Endothelial cell of umbilical vein (primary cell): ENCODE measurements at regions not wholly inside any gene's neighbourhood (a gene's known extent, or its start where the extent isn't known, plus 50 kb on each side); places are given as distances from the start of the nearest gene placed in this dataset.

ENCODE experiments used
- BruUV-seq: library from RNA; stranded (reverse); fragments of 400-500 nt; replicated peaks from 2 replicates; lab custom pipeline; 2021; lab: Mats Ljungman, UMichigan
- CTCF ChIA-PET: fragments of 300-600, 350-600 bp; sonication (Branson Sonifier 250); formaldehyde crosslinking; loops from one replicate; lab custom pipeline; 2021; ENCODE audit warnings: antibody characterized with exemption, inconsistent platforms; lab: Charles Lee
- POLR2A ChIA-PET: fragments of 300-600, 350-600 bp; sonication (Branson Sonifier 250); formaldehyde crosslinking; loops from one replicate; lab custom pipeline; 2021; ENCODE audit warnings: antibody characterized with exemption, inconsistent platforms; lab: Charles Lee
- DNase-seq: peaks from one replicate; pipeline ENCODE4 v3.0.0-alpha.2; 2011; ENCODE audit warnings: low read depth, low spot score
- FAIRE-seq: peaks from 2 replicates; lab custom pipeline; 2011; peaks lifted over from hg19 to GRCh38; lab: Jason Lieb, UNC
- H2AFZ ChIP-seq: 2 replicates; pipeline ENCODE4 v1.6.0; 2012; ENCODE audit warnings: low read depth, low read length, control low read depth, inconsistent platforms
- H3K27ac ChIP-seq: 2 replicates; pipeline ENCODE4 v1.5.1; 2011; ENCODE audit warnings: low read depth, mild to moderate bottlenecking, control low read depth, low read length, moderate library complexity; ENCODE audit not compliant: insufficient read depth
- H3K27me3 ChIP-seq, 2 experiments: 2 replicates each; pipeline versions ENCODE4 v1.6.0 to v1.6.1; 2011; ENCODE audit warnings: low read length in 2 of 2, mixed read lengths in 1 of 2; ENCODE audit not compliant: control insufficient read depth in 2 of 2, insufficient read depth in 2 of 2
- H3K36me3 ChIP-seq, 2 experiments: 2 replicates in 1 of 2; 3 replicates in 1 of 2; pipeline ENCODE4 v1.5.1; 2011; ENCODE audit warnings: low read length in 2 of 2, mild to moderate bottlenecking in 1 of 2, moderate library complexity in 1 of 2; ENCODE audit not compliant: control insufficient read depth in 2 of 2, insufficient read depth in 2 of 2; ENCODE audit errors: extremely low read depth in 1 of 2
- H3K4me1 ChIP-seq: 3 replicates; pipeline ENCODE4 v1.5.1; 2011; ENCODE audit warnings: mild to moderate bottlenecking, low read length; ENCODE audit not compliant: control insufficient read depth, insufficient read depth; ENCODE audit errors: extremely low read depth
- H3K4me2 ChIP-seq: 2 replicates; pipeline ENCODE4 v1.6.1; 2011; ENCODE audit warnings: low read length, control low read depth, mixed read lengths; ENCODE audit not compliant: insufficient read depth
- H3K4me3 ChIP-seq, 3 experiments: fragments of 200-600 bp in 1 of 3; sonication (generic), shearing (Covaris generic) in 1 of 3; replicated peaks in 1 of 3; 2 replicates each; pipeline ENCODE4 v1.5.1; 2011 to 2016; ENCODE audit warnings: control low read depth in 3 of 3, low read length in 3 of 3, mild to moderate bottlenecking in 2 of 3, inconsistent platforms in 1 of 3, low read depth in 1 of 3, moderate library complexity in 1 of 3; ENCODE audit not compliant: insufficient read depth in 1 of 3
- H3K79me2 ChIP-seq: 2 replicates; pipeline ENCODE4 v1.6.0; 2012; ENCODE audit warnings: low read length, inconsistent platforms; ENCODE audit not compliant: control insufficient read depth, insufficient read depth
- H3K9ac ChIP-seq: replicated peaks from 2 replicates; pipeline ENCODE3; 2011; ENCODE audit warnings: low read length, control low read depth; ENCODE audit not compliant: insufficient read depth; ENCODE audit errors: extremely low read depth
- H3K9me1 ChIP-seq: replicated peaks from 3 replicates; pipeline ENCODE4 v1.6.0; 2011; ENCODE audit warnings: mild to moderate bottlenecking, low read length; ENCODE audit not compliant: control insufficient read depth, insufficient read depth; ENCODE audit errors: extremely low read depth
- H3K9me3 ChIP-seq: replicated peaks from 2 replicates; pipeline ENCODE4 v1.5.1; 2012; ENCODE audit warnings: low read length, inconsistent platforms; ENCODE audit not compliant: control insufficient read depth, insufficient read depth
- H4K20me1 ChIP-seq: replicated peaks from 2 replicates; pipeline ENCODE3; 2011; ENCODE audit warnings: mild to moderate bottlenecking, low read length; ENCODE audit not compliant: control insufficient read depth, insufficient read depth; ENCODE audit errors: extremely low read depth
- EZH2 ChIP-seq: IDR thresholded peaks from 2 replicates; pipeline ENCODE4 v1.6.1; 2012; ENCODE audit warnings: borderline replicate concordance, low read depth, mild to moderate bottlenecking, moderate library complexity, low read length, inconsistent platforms; ENCODE audit not compliant: severe bottlenecking
- GATA2 ChIP-seq: IDR thresholded peaks from 2 replicates; pipeline ENCODE4 v1.7.0; 2011; ENCODE audit warnings: low read depth, mild to moderate bottlenecking, moderate library complexity, mixed read lengths, low read length; ENCODE audit not compliant: insufficient read length, insufficient read depth
- MYC ChIP-seq: IDR thresholded peaks from one replicate; pipeline ENCODE4 v1.6.1; 2011; ENCODE audit warnings: mild to moderate bottlenecking, low read depth, low read length
- POLR2A ChIP-seq: IDR thresholded peaks from 2 replicates; pipeline ENCODE4 v1.6.1; 2012; ENCODE audit warnings: low read depth, mild to moderate bottlenecking, control low read depth, low read length
- dilution Hi-C: fragments of 300-500 bp; cut with MboI; formaldehyde crosslinking; loops from one replicate; pipeline ENCODE4 v1.15.0; 2019; ENCODE audit warnings: low sequenced_read_pairs; ENCODE audit not compliant: extremely low pct_ligation_motif_present
- intact Hi-C: fragments of 100-400 bp; cut with micrococcal nuclease; formaldehyde crosslinking; loops from one replicate; pipeline ENCODE4 v1.10.0; 2022
- TF ChIP-seq, protein P1 (sequence below), 2 donors: IDR thresholded peaks; 1 replicate in 1 of 2; 2 replicates in 1 of 2; pipeline ENCODE4 v1.5.1; 2011; ENCODE audit warnings: low read length in 2 of 2, mild to moderate bottlenecking in 2 of 2, moderate library complexity in 2 of 2, control low read depth in 1 of 2, inconsistent platforms in 1 of 2, low read depth in 1 of 2; ENCODE audit not compliant: insufficient read depth in 1 of 2; ENCODE audit errors: extremely low read depth in 1 of 2

DNA sequence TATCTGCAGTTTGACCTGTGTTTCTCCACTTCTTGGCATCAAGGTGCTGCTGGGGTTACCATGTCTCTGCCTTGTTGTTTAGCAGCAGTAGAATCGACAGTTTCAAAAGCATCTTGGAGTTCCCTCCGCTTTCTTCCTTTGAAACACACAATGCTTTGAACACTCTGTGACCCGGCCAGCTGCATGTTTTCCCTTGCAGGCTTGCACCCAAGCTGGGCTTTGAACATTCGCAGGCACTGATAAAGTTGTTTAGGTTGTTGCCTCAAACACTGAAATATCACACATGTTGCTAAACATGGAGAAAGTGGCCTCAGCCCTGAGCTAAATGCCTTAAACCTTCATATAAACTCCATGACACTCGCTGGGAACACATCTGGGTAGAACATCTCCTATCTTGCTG is 251.7 kb downstream of the TSN start:
- Histone ChIP-seq H3K9ac (no peak overlapping the region), H3K79me2 (no peaks in the 10 kb centered on the region), H3K4me3 (no peak overlapping the region), H4K20me1 (no peaks in the 10 kb centered on the region), H3K36me3 (no peaks in the 10 kb centered on the region), H2AFZ (no peak overlapping the region), H3K27me3 (no peaks in the 10 kb centered on the region), H3K27ac (no peak overlapping the region), H3K4me2 (no peak overlapping the region), H3K9me1 (no peaks in the 10 kb centered on the region), H3K9me3 (no peaks in the 10 kb centered on the region), H3K4me1 (no peaks in the 10 kb centered on the region)
- intact Hi-C loops, result no loop called here
- no TSS peak for BruUV-seq
- dilution Hi-C loops, result no loop called here
- no peak for FAIRE-seq
- TF ChIP-seq POLR2A (no peak), GATA2 (no peak), EZH2 (no peak)
- TF ChIP-seq, protein P1, sequence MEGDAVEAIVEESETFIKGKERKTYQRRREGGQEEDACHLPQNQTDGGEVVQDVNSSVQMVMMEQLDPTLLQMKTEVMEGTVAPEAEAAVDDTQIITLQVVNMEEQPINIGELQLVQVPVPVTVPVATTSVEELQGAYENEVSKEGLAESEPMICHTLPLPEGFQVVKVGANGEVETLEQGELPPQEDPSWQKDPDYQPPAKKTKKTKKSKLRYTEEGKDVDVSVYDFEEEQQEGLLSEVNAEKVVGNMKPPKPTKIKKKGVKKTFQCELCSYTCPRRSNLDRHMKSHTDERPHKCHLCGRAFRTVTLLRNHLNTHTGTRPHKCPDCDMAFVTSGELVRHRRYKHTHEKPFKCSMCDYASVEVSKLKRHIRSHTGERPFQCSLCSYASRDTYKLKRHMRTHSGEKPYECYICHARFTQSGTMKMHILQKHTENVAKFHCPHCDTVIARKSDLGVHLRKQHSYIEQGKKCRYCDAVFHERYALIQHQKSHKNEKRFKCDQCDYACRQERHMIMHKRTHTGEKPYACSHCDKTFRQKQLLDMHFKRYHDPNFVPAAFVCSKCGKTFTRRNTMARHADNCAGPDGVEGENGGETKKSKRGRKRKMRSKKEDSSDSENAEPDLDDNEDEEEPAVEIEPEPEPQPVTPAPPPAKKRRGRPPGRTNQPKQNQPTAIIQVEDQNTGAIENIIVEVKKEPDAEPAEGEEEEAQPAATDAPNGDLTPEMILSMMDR (IDR thresholded peaks at IDR 0.05; ENCODE audit: extremely low read depth in 1 of 2, insufficient read depth in 1 of 2, low read depth in 1 of 2, low read length in 2 of 2), result no peak
- ChIA-PET POLR2A (no interaction called here), CTCF (no interaction called here)
- no peak for DNase-seq

GRCh38 chr2:122007577-122007976 is 252.1 kb downstream of the TSN start:
- Histone ChIP-seq H3K27me3 (no peaks in the 10 kb centered on the region), H3K4me1 (no peaks in the 10 kb centered on the region), H3K9me1 (no peaks in the 10 kb centered on the region), H3K79me2 (no peaks in the 10 kb centered on the region), H3K9me3 (no peaks in the 10 kb centered on the region), H3K4me3 (no peak overlapping the region), H2AFZ (no peak overlapping the region), H3K27ac (no peak overlapping the region), H3K4me2 (no peak overlapping the region), H4K20me1 (no peaks in the 10 kb centered on the region), H3K36me3 (no peaks in the 10 kb centered on the region), H3K9ac (no peak overlapping the region)
- POLR2A ChIA-PET, result no interaction called here
- dilution Hi-C loops, result no loop called here
- FAIRE-seq (no peak), DNase-seq (no peak)
- CTCF ChIA-PET, result no interaction called here
- intact Hi-C loops, result no loop called here
- BruUV-seq, result no TSS peak
- TF ChIP-seq MYC, result no peak
